ENCODE measurements at regions not wholly inside any gene's neighbourhood (a gene's known extent, or its start where the extent isn't known, plus 50 kb on each side); places are given as distances from the start of the nearest gene placed in this dataset.
"Not testable (repeated sequence)": the region's sequence is repeated elsewhere in the genome, so short reads cannot be mapped to it uniquely, and the experiment has no call there.

DNA sequence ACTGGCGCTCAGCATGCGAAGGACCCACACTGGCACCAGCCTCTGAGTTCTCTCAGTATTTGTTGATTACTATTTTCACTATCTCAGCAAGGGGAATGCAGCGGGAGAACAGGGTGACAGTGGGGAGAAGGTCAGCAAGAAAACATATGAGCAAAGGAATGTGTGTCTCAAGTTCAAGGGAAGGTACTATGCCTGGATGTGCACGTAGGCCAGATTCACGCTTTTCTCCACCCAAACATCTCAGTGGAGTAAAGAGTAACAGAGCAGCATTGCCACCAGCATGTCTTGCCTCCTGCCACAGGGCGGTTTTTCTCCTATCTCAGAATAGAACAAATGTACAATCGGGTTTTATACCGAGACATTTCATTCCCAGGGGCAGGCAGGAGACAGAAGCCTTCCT lies 297.5 kb upstream of the MAGI2 start:
- TF ChIP-seq, protein P1, sequence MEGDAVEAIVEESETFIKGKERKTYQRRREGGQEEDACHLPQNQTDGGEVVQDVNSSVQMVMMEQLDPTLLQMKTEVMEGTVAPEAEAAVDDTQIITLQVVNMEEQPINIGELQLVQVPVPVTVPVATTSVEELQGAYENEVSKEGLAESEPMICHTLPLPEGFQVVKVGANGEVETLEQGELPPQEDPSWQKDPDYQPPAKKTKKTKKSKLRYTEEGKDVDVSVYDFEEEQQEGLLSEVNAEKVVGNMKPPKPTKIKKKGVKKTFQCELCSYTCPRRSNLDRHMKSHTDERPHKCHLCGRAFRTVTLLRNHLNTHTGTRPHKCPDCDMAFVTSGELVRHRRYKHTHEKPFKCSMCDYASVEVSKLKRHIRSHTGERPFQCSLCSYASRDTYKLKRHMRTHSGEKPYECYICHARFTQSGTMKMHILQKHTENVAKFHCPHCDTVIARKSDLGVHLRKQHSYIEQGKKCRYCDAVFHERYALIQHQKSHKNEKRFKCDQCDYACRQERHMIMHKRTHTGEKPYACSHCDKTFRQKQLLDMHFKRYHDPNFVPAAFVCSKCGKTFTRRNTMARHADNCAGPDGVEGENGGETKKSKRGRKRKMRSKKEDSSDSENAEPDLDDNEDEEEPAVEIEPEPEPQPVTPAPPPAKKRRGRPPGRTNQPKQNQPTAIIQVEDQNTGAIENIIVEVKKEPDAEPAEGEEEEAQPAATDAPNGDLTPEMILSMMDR (IDR thresholded peaks at IDR 0.05), result not testable (repeated sequence)
- TF ChIP-seq, protein P2, sequence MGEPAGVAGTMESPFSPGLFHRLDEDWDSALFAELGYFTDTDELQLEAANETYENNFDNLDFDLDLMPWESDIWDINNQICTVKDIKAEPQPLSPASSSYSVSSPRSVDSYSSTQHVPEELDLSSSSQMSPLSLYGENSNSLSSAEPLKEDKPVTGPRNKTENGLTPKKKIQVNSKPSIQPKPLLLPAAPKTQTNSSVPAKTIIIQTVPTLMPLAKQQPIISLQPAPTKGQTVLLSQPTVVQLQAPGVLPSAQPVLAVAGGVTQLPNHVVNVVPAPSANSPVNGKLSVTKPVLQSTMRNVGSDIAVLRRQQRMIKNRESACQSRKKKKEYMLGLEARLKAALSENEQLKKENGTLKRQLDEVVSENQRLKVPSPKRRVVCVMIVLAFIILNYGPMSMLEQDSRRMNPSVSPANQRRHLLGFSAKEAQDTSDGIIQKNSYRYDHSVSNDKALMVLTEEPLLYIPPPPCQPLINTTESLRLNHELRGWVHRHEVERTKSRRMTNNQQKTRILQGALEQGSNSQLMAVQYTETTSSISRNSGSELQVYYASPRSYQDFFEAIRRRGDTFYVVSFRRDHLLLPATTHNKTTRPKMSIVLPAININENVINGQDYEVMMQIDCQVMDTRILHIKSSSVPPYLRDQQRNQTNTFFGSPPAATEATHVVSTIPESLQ (CRISPR knock-in tag; IDR thresholded peaks at IDR 0.05), result not testable (repeated sequence)
- TF ChIP-seq, protein P3, sequence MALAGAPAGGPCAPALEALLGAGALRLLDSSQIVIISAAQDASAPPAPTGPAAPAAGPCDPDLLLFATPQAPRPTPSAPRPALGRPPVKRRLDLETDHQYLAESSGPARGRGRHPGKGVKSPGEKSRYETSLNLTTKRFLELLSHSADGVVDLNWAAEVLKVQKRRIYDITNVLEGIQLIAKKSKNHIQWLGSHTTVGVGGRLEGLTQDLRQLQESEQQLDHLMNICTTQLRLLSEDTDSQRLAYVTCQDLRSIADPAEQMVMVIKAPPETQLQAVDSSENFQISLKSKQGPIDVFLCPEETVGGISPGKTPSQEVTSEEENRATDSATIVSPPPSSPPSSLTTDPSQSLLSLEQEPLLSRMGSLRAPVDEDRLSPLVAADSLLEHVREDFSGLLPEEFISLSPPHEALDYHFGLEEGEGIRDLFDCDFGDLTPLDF (CRISPR knock-in tag; IDR thresholded peaks at IDR 0.05), result not testable (repeated sequence)
- TF ChIP-seq ZNF423 (CRISPR knock-in tag; IDR thresholded peaks at IDR 0.05); ATF1 (CRISPR knock-in tag; IDR thresholded peaks at IDR 0.05); TCF7 (CRISPR knock-in tag; IDR thresholded peaks at IDR 0.05; ENCODE audit: low read depth); SP1 (CRISPR knock-in tag; conservative IDR thresholded peaks at IDR 0.05); ZBTB21 (CRISPR knock-in tag; IDR thresholded peaks at IDR 0.05; ENCODE audit: borderline replicate concordance); ZNF396 (CRISPR knock-in tag; IDR thresholded peaks at IDR 0.05; ENCODE audit: borderline replicate concordance): not testable (repeated sequence)
- TF ChIP-seq, protein P4, sequence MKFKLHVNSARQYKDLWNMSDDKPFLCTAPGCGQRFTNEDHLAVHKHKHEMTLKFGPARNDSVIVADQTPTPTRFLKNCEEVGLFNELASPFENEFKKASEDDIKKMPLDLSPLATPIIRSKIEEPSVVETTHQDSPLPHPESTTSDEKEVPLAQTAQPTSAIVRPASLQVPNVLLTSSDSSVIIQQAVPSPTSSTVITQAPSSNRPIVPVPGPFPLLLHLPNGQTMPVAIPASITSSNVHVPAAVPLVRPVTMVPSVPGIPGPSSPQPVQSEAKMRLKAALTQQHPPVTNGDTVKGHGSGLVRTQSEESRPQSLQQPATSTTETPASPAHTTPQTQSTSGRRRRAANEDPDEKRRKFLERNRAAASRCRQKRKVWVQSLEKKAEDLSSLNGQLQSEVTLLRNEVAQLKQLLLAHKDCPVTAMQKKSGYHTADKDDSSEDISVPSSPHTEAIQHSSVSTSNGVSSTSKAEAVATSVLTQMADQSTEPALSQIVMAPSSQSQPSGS (CRISPR knock-in tag; IDR thresholded peaks at IDR 0.05; ENCODE audit: borderline replicate concordance, low read depth), result not testable (repeated sequence)
- TF ChIP-seq, protein P5, sequence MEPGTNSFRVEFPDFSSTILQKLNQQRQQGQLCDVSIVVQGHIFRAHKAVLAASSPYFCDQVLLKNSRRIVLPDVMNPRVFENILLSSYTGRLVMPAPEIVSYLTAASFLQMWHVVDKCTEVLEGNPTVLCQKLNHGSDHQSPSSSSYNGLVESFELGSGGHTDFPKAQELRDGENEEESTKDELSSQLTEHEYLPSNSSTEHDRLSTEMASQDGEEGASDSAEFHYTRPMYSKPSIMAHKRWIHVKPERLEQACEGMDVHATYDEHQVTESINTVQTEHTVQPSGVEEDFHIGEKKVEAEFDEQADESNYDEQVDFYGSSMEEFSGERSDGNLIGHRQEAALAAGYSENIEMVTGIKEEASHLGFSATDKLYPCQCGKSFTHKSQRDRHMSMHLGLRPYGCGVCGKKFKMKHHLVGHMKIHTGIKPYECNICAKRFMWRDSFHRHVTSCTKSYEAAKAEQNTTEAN (CRISPR knock-in tag; IDR thresholded peaks at IDR 0.05), result not testable (repeated sequence)
- TF ChIP-seq, protein P6, sequence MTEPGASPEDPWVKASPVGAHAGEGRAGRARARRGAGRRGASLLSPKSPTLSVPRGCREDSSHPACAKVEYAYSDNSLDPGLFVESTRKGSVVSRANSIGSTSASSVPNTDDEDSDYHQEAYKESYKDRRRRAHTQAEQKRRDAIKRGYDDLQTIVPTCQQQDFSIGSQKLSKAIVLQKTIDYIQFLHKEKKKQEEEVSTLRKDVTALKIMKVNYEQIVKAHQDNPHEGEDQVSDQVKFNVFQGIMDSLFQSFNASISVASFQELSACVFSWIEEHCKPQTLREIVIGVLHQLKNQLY (CRISPR knock-in tag; IDR thresholded peaks at IDR 0.05), result not testable (repeated sequence)
- TF ChIP-seq, protein P7, sequence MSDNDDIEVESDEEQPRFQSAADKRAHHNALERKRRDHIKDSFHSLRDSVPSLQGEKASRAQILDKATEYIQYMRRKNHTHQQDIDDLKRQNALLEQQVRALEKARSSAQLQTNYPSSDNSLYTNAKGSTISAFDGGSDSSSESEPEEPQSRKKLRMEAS (CRISPR knock-in tag; IDR thresholded peaks at IDR 0.05), result not testable (repeated sequence)
